ENCODE measurements at regions not wholly inside any gene's neighbourhood (a gene's known extent, or its start where the extent isn't known, plus 50 kb on each side); places are given as distances from the start of the nearest gene placed in this dataset.

GRCh38 chr2:6730003-6730402 lies 135.7 kb downstream of the CMPK2 start (continued):
- TF ChIP-seq SIN3A (conservative IDR thresholded peaks at IDR 0.05 in 1 of 2, IDR thresholded peaks at IDR 0.05 in 1 of 2; ENCODE audit: low read depth in 1 of 2, low read length in 2 of 2) (no peak), KDM5A (IDR thresholded peaks at IDR 0.05; ENCODE audit: low read length) (no peak), E2F6 (IDR thresholded peaks at IDR 0.05) (no peak)

Measured in H1 (cell line).